Activated CD4-positive, alpha-beta T cell treated with anti-CD3 and anti-CD28 coated beads for 1 hour (primary cell): ENCODE measurements at regions not wholly inside any gene's neighbourhood (a gene's known extent, or its start where the extent isn't known, plus 50 kb on each side); places are given as distances from the start of the nearest gene placed in this dataset.

Experiments
- DNase-seq: peaks from one replicate; pipeline ENCODE4 v3.0.0-alpha.2; 2020

DNA sequence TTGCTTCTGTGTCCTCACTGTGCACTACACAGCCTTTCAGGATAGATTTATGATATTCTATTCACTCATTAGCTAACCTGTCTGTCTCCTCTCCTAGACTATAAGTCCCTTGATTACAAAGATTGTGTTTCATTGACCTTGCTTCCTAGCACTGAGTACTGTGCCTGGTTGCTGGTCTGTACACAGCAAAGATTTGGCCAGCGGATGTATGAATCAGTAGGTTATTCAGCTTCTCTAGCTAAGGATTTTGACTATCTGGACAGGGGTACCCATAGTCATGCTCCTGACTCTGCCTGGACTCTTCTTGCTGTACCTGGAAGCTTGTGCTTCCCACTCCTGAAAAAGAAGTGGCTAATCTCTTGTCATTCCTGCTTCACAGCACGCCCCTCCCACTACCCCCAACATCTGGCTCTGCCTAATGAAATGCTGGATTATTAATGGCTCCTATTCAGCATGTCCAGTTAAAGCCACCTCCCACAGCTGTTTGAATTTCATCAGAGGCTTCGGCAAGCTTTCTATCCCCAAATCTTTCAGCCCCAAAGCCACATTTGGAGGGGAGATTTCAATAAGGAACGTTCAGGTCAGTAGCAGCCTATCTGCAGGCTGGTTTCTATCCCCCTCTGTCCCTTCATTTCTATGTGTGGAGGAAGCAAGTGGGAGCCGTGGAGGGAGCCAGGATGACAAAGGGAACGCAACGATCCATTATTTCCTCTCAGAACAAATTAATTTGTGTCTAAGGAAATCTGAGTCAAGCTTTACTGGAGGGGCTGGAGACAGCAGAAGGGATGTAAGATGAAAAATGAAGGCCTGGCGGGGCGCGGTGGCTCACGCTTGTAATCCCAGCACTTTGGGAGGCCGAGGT lies 64.8 kb upstream of the PPM1J start:
- DNase-seq = no peak

DNA sequence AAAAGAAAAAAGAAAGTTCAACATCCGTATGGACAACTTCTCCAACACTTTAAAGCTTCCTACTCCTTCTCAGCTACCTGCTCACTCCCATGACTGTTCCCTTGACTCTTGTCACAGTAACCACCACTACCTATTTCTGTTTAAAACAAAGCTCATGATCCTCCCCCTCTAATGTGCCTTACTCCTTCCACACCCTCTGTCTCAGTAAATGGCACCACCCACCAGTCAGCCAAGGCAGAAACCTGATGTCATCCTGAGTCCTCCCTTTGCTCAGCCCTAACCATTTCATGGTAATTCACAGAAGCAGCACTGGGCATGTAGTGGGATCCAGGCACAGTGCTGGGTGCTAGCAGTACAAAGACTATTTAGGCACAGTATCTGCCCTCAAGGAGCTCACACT lies 63.0 kb upstream of the PPM1J start:
- DNase-seq = no peak

DNA sequence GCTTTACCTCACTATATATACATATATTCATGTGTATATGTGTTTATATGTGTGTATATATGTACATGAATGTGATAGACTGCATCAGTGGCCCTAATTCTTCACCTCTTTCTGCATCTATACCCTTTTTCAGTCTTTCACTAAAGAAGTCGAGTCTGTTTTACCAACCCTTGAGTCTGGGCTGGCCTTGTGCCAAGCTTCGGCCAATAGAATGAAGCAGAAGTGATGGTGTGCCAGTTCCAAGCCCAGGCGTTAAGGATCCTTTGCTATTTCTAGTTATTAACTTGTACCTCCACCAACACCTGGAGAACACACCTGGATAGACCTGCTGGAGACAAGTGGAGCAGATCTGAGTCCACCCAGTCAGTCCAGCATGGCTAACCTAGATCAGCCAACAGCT lies 61.6 kb upstream of the PPM1J start:
- no peak for DNase-seq

DNA sequence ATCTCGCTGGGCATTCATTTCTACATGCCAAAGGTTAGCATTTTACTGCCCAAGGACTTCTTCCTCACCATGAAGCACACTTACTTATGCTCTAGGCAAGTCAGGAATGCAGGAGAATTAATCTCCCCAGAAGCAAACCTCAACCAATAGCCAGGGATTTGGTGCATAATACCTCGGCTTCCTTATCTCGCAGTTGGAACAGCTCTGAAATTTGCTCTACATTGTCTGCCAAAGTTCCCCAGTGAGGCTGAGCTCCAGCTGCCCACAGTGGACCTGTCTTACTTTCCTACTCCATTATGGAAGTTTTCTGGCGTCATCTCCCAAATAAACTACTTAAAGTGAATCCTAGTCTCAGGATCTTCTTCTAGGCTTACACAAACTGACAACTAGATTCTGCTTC lies 57.6 kb upstream of the PPM1J start:
- DNase-seq = no peak

DNA sequence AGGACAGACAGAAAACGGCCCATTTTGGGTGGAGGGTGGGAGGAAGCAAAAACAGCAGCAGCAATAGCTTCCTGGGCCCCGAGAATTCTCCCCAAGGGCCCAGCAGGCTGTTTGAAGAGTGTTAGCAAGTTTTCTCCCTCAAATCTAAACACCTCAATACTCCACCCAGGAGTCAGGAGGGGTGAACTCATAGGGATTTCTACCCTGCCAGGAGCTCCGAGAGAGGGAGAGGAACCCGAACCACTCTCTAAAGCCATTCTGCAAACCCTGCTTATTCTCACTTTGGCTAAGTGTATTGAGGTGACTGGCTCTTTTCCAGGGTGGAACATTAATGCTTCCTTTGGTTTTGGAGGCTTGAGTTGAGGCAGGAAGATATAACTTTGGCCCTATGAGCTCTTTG lies 55.6 kb upstream of the PPM1J start:
- no peak for DNase-seq

DNA sequence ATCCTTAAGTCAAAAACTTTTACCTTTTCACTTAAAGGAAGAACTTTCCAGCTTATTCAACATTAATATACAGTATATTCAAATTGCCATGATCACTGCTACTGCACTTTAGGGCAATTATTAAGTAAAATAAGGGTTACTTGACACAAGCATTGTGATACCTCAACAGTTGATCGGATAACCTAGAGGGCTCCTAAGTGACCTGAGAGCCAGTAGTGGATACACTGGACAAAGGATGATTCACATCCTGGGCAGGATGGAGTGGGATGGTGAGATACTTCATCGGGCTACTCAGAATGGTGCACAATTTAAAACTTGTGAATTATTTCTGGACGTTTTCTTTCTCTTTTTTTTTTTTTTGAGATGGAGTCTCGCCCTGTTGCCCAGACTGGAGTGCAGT lies 54.5 kb upstream of the PPM1J start:
- no peak for DNase-seq

DNA sequence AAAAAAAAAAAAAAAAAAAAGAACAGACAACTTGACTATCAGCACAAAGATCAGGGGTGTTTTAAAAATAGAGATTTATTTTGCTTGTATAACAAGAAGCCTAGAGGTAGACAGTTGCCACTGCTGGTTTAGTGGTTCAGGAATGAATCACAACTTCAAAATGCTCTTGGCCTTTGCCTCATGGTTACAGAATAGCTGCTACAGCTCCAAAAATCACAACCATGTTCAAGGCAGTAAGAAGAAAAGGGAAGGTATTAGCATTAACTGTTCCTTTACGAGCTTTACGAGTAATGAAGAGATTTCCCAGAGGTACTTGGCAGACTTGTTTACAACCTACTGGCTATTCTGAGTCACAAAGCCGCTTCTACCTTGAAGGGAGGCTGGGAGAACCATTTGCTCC lies 52.5 kb upstream of the PPM1J start:
- DNase-seq = no peak
